Breast epithelium (tissue), 3 donors: ENCODE measurements at regions not wholly inside any gene's neighbourhood (a gene's known extent, or its start where the extent isn't known, plus 50 kb on each side); places are given as distances from the start of the nearest gene placed in this dataset.

Experiments used
- POLR2A ChIP-seq: fragments of 450-650 bp; IDR thresholded peaks from one replicate; pipeline ENCODE4 v1.6.1; 2016; ENCODE audit warnings: antibody characterized with exemption, mild to moderate bottlenecking, moderate library complexity
- POLR2AphosphoS5 ChIP-seq, 3 donors: sonication (generic); formaldehyde crosslinking; IDR thresholded peaks; one replicate each; pipeline ENCODE4 v1.6.1; 2017; ENCODE audit warnings: antibody characterized with exemption in 3 of 3
- TF ChIP-seq, protein P1 (sequence below), 3 donors: fragments of 450-650 bp; IDR thresholded peaks; one replicate each; pipeline ENCODE4 v1.5.1; 2016 to 2017; ENCODE audit warnings: antibody characterized with exemption in 3 of 3, mild to moderate bottlenecking in 3 of 3, moderate library complexity in 3 of 3

DNA sequence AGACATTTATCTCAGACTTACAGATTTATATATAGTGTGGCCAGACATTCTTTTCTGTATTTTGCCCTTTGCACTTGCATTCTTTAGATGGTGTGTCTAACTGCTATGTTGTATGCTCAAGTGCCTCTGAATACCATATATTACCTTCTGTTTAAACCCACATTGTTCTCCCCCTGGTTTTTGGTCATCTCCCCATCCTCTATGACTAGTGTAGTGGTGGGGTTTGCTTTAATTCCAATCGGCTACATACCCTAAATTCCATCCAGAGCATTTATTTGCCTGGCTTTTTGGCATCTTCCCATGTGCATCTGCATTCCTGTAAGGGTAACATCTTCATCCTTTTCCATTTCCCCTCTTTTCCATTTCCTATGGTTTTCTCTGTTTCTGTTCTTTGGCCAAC lies 271.0 kb upstream of the SLC30A5 start:
- TF ChIP-seq POLR2A (no peak), POLR2AphosphoS5 (IDR thresholded peaks at IDR 0.05) (no peak)
- TF ChIP-seq, protein P1, sequence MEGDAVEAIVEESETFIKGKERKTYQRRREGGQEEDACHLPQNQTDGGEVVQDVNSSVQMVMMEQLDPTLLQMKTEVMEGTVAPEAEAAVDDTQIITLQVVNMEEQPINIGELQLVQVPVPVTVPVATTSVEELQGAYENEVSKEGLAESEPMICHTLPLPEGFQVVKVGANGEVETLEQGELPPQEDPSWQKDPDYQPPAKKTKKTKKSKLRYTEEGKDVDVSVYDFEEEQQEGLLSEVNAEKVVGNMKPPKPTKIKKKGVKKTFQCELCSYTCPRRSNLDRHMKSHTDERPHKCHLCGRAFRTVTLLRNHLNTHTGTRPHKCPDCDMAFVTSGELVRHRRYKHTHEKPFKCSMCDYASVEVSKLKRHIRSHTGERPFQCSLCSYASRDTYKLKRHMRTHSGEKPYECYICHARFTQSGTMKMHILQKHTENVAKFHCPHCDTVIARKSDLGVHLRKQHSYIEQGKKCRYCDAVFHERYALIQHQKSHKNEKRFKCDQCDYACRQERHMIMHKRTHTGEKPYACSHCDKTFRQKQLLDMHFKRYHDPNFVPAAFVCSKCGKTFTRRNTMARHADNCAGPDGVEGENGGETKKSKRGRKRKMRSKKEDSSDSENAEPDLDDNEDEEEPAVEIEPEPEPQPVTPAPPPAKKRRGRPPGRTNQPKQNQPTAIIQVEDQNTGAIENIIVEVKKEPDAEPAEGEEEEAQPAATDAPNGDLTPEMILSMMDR (IDR thresholded peaks at IDR 0.05) = no peak
